Fibroblast of skin of right quadriceps (primary cell): ENCODE measurements at regions not wholly inside any gene's neighbourhood (a gene's known extent, or its start where the extent isn't known, plus 50 kb on each side); places are given as distances from the start of the nearest gene placed in this dataset.
"Not testable (repeated sequence)": the region's sequence is repeated elsewhere in the genome, so short reads cannot be mapped to it uniquely, and the experiment has no call there.

Experiments
- DNase-seq: peaks from one replicate; pipeline ENCODE4 v3.0.0-alpha.2; 2013

GRCh38 chr6:163744256-163744925, 329.9 kb downstream of the QKI start:
- no peak for DNase-seq

GRCh38 chr6:163743796-163744195, 329.3 kb downstream of the QKI start:
- DNase-seq = no peak

- no peak for DNase-seq
These were observed 327.3 kb downstream of the QKI start for GRCh38 chr6:163741743-163742363.

- DNase-seq = no peak
These were observed 326.8 kb downstream of the QKI start for GRCh38 chr6:163741342-163741741.

- DNase-seq = no peak
These were observed 325.4 kb downstream of the QKI start for GRCh38 chr6:163739966-163740365.

- no peak for DNase-seq
These were observed 324.8 kb downstream of the QKI start for GRCh38 chr6:163739408-163739725.

GRCh38 chr6:163738725-163739407, 324.3 kb downstream of the QKI start:
- peak; percentile 28 for DNase-seq

GRCh38 chr6:163738304-163738703, 323.8 kb downstream of the QKI start:
- DNase-seq = no peak

GRCh38 chr6:163735076-163735475, 320.6 kb downstream of the QKI start:
- no peak for DNase-seq

- no peak for DNase-seq
These were observed 318.5 kb downstream of the QKI start for GRCh38 chr6:163733061-163733460.

GRCh38 chr6:163732479-163732878, 318.0 kb downstream of the QKI start:
- DNase-seq = no peak

GRCh38 chr6:163732014-163732351, 317.5 kb downstream of the QKI start:
- not testable (repeated sequence) for DNase-seq

- DNase-seq = no peak
These were observed 316.9 kb downstream of the QKI start for GRCh38 chr6:163731215-163732013.

- no peak for DNase-seq
These were observed 316.0 kb downstream of the QKI start for GRCh38 chr6:163730246-163731210.

GRCh38 chr6:163729127-163729872, 314.8 kb downstream of the QKI start:
- DNase-seq = no peak

GRCh38 chr6:163728442-163729126, 314.1 kb downstream of the QKI start:
- DNase-seq = no peak

- no peak for DNase-seq
These were observed 311.6 kb downstream of the QKI start for GRCh38 chr6:163726037-163726695.

GRCh38 chr6:163725008-163725941, 310.8 kb downstream of the QKI start:
- DNase-seq = no peak

- DNase-seq = no peak
These were observed 309.7 kb downstream of the QKI start for GRCh38 chr6:163724196-163724595.
